Ectodermal cell (in vitro differentiated cells): ENCODE measurements at regions not wholly inside any gene's neighbourhood (a gene's known extent, or its start where the extent isn't known, plus 50 kb on each side); places are given as distances from the start of the nearest gene placed in this dataset.

Source experiments
- H3K27ac ChIP-seq: 2 replicates; pipeline ENCODE4 v1.7.0; 2013; ENCODE audit warnings: mild to moderate bottlenecking, low read depth, low read length; ENCODE audit not compliant: insufficient read depth, poor library complexity, severe bottlenecking
- H3K27me3 ChIP-seq: 2 replicates; pipeline ENCODE4 v1.7.0; 2013; ENCODE audit warnings: mild to moderate bottlenecking, low read length; ENCODE audit not compliant: insufficient read depth, control insufficient read depth, poor library complexity, severe bottlenecking
- H3K36me3 ChIP-seq: one replicate; pipeline ENCODE4 v1.7.0; 2013; ENCODE audit warnings: low read length; ENCODE audit not compliant: control insufficient read depth, insufficient read depth
- H3K4me1 ChIP-seq: one replicate; pipeline ENCODE4 v1.7.0; 2013; ENCODE audit warnings: low read length; ENCODE audit not compliant: control insufficient read depth, insufficient read depth
- H3K4me3 ChIP-seq: 2 replicates; pipeline ENCODE4 v1.7.0; 2013; ENCODE audit warnings: low read depth, low read length, control low read depth; ENCODE audit not compliant: insufficient read depth
- H3K9me3 ChIP-seq: 2 replicates; pipeline ENCODE4 v1.7.0; 2013; ENCODE audit warnings: mild to moderate bottlenecking, low read length, moderate library complexity; ENCODE audit not compliant: control insufficient read depth
- WGBS, 2 experiments: methylation state at CpG; one replicate each; pipeline ENCODE4 v1.1.7; 2013; ENCODE audit warnings: missing lambda C conversion rate in 2 of 2; 5-methylcytosine and 5-hydroxymethylcytosine counted together

DNA sequence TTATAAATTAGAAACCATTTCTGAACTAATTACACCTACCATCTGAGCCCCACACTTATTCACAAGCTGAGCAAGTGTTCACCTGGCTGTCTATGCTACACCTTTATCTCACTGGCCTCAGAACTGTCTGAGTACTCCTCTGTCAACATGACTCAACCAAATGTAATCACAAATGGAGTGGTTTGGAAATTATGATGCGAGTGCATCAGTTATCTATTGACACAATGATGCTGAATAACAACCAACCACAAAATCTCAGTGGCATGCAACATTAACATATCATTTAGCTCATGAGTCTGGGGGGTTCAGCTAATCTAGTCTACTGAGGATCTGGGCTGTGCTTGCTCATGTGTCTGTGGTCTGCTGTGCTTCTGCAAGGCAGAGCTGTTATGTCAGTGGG is 184.2 kb upstream of the NXPH2 start:
- WGBS, 2 experiments: 100% methylated on average over 1 of the region's 1 CpG; no CpG with 5 or more reads in 1 of the 2 experiments

DNA sequence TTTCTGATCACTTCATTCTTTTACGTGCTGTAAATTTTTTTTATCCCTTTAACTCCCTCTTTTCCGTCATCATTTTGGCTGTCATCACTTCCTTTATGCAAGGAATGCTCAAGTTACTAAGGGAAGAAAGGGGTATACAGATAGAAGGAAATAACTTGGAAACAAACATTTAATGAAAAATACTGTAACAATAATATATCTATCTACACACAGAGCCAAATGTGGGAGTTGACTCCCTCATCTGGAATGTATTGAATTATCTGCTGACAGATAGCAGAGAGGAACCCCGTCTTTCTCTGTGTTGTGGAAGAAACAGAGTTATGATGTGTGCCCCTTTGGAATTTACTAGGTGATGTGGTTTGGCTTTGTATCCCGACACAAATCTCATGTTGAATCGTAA is 182.5 kb upstream of the NXPH2 start:
- Histone ChIP-seq H3K4me1 (no peaks in the 10 kb centered on the region), H3K4me3 (no peak overlapping the region), H3K27ac (no peak overlapping the region), H3K9me3 (no peaks in the 10 kb centered on the region), H3K36me3 (no peaks in the 10 kb centered on the region), H3K27me3 (no peaks in the 10 kb centered on the region)
- WGBS, 2 experiments: 93 to 97% methylated on average over 5 of the region's 5 CpGs

More for the DNA sequence above, 184.2 kb upstream of the NXPH2 start:
- Histone ChIP-seq H3K27me3 (no peaks in the 10 kb centered on the region), H3K4me1 (no peaks in the 10 kb centered on the region), H3K4me3 (no peak overlapping the region), H3K9me3 (no peaks in the 10 kb centered on the region), H3K36me3 (no peaks in the 10 kb centered on the region), H3K27ac (no peak overlapping the region)

DNA sequence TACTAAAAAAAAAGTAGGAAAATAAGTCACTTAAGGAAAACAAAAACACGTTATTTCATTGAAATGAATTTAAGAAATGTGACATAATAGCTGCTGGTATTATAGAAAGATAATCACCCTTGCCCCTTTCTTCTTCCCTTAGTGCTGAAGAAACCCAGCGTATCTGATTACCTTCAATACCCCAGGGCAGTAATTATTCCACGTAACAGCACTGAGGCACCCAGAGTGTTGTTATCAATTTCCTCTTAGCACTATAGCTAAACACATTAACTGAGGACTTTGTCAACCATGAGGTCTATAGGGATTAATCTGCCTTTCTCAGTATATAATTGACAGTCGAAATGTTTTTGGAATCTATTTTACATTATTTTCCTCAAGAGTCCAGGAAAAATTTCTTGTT is 180.0 kb upstream of the NXPH2 start:
- Histone ChIP-seq H3K27ac (no peak overlapping the region), H3K9me3 (no peaks in the 10 kb centered on the region), H3K27me3 (no peaks in the 10 kb centered on the region), H3K36me3 (no peaks in the 10 kb centered on the region), H3K4me3 (no peak overlapping the region), H3K4me1 (no peaks in the 10 kb centered on the region)
- WGBS, 2 experiments: 81 to 82% methylated on average over 2 to 3 of the region's 4 CpGs

DNA sequence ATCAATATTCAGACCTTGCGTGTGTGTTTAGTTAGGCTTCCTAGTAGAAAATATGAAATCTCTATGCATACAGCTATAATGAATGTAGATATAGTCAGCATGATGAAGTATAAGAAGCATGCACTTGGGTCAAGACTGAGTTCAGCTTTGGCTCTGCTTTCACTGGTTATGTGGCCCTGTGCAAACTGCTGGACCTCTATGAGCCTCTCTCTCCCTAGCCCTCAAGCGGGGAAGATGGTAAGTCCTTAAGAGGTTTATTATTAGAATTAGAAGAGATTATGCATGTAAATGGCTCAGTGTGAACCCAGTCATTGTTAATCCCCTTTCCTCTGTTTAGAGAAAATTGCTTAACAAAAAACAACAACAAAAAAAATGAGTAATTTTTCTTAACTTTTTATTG is 178.8 kb upstream of the NXPH2 start:
- no peaks in the 10 kb centered on the region for H3K9me3 ChIP-seq
- no peak overlapping the region for H3K4me3 ChIP-seq
- WGBS, 2 experiments: 93% methylated on average over 2 of the region's 2 CpGs; no CpG with 5 or more reads in 1 of the 2 experiments
- H3K27me3 ChIP-seq: no peaks in the 10 kb centered on the region
- no peak overlapping the region for H3K27ac ChIP-seq
- no peaks in the 10 kb centered on the region for H3K4me1 ChIP-seq
- no peaks in the 10 kb centered on the region for H3K36me3 ChIP-seq

DNA sequence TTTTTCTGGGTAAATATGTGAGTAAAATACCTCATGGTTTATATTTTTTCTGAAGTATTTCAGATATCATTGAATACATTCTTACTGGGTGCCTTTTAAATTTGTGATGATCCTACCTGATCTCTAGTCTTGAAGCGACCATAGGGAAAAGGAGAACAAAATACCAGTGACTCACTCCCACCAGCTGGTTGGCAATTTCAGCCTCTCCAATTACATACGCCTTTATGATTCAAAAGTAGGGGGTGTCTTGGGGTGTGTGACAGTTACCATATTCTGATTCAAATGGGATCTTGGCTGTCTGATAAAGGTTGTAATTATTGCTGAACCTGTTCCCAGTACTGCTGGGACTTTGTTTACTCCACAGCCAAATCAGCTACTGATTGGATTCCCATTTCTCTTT is 175.9 kb upstream of the NXPH2 start:
- Histone ChIP-seq H3K4me3 (no peak overlapping the region), H3K36me3 (no peaks in the 10 kb centered on the region), H3K27me3 (no peaks in the 10 kb centered on the region), H3K4me1 (no peaks in the 10 kb centered on the region), H3K9me3 (no peaks in the 10 kb centered on the region), H3K27ac (no peak overlapping the region)
- WGBS, 2 experiments: 100% methylated on average over 1 of the region's 2 CpGs

DNA sequence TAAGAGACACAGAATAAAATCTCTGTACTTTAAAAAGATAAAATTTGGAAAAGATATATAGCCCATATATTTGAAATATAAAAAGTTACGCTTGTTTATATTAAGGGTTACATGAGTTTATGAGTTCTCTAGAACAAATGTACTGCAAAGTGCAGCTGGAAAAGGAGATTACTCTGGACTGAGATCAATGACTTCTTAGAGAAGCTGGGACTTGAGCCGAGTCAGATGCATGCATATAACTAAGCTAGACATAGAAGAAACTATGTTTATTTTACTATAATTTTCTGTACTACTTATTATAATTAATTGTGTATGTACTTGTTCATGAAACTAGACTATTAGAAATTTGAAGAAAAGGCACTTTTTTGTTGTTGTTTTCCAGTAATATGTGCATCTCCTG is 170.3 kb upstream of the NXPH2 start:
- 88 to 100% methylated on average over 1 to 2 of the region's 2 CpGs for WGBS, 2 experiments
- H3K4me1 ChIP-seq: no peaks in the 10 kb centered on the region
- H3K9me3 ChIP-seq: no peaks in the 10 kb centered on the region
- no peaks in the 10 kb centered on the region for H3K36me3 ChIP-seq
- H3K27ac ChIP-seq: no peak overlapping the region
- no peaks in the 10 kb centered on the region for H3K27me3 ChIP-seq
- no peak overlapping the region for H3K4me3 ChIP-seq

DNA sequence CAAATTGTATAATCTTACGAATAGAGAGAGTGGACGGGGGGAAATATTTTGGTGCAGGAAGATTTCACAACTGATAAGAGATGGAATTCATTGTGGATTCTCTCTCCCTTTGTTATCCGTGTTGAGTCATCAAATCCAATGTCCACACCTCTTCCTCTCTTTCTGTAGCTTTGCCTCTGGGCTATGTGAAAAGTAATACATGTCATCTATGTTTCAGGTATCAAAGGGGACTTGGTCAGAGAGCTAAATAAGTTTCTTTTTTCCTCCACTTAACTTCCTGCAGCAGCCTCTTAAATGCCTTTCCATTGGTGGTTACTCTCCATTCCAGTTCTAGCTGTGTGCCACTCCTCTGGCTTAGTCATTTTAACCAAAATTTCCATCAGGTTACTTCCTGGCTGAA is 169.3 kb upstream of the NXPH2 start:
- WGBS, 2 experiments: 91 to 100% methylated on average over 2 to 3 of the region's 3 CpGs
- H3K27ac ChIP-seq: no peak overlapping the region

DNA sequence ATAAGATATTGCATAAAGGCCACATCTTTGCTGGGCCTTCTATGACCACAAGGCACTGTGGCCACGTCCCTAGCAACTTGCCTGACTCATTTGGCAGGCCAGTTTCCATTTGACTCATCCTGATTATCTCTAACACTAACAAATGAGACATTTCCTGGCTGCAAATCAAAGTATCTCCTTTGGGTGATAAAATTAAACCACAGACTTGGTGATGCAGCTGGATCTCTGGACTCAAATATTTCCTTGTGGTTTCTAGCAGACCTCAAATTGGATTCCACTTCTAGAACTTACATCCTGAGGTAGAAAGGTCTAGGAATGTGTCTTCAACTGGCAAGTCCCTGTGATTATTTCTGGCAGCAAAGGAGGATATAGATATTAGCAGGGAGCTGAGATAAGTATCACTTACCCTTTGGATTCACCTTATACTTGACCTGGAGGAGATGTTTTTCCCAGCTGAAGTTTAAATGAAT is 167.9 kb upstream of the NXPH2 start:
- Histone ChIP-seq H3K27ac (no peak overlapping the region), H3K4me3 (no peak overlapping the region), H3K4me1 (no peaks in the 10 kb centered on the region), H3K9me3 (no peaks in the 10 kb centered on the region), H3K36me3 (no peaks in the 10 kb centered on the region), H3K27me3 (no peaks in the 10 kb centered on the region)
- WGBS, 2 experiments: 0% methylated on average over 1 of the region's 1 CpG

More for the DNA sequence above, 169.3 kb upstream of the NXPH2 start:
- Histone ChIP-seq H3K9me3 (no peaks in the 10 kb centered on the region), H3K4me3 (no peak overlapping the region), H3K27me3 (no peaks in the 10 kb centered on the region), H3K36me3 (no peaks in the 10 kb centered on the region), H3K4me1 (no peaks in the 10 kb centered on the region)

DNA sequence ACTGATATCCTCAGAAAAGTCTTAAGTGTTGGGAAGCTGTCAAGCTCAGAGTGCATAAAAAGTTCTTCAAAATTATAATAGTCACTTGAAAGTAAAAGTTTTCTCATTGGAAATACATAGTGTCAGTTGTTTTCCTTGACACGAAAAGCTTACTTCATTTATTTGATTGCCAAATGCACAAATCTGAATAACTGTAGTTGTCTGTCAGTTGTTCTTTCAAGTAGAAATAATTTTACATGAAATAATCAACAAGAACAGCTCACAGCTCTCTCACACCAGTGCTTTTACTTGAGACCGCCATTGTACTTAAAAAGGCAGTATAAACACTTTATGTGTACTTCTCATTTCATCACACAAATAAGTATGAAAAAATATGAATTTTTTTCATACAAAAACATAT is 163.3 kb upstream of the NXPH2 start:
- no peaks in the 10 kb centered on the region for H3K9me3 ChIP-seq
- peaks cover 3% of the 10 kb centered on the region for H3K4me1 ChIP-seq
- H3K27me3 ChIP-seq: no peaks in the 10 kb centered on the region
- no peak overlapping the region for H3K4me3 ChIP-seq
- H3K36me3 ChIP-seq: no peaks in the 10 kb centered on the region
- no peak overlapping the region for H3K27ac ChIP-seq
- WGBS, 2 experiments: 94 to 100% methylated on average over 1 to 2 of the region's 2 CpGs

DNA sequence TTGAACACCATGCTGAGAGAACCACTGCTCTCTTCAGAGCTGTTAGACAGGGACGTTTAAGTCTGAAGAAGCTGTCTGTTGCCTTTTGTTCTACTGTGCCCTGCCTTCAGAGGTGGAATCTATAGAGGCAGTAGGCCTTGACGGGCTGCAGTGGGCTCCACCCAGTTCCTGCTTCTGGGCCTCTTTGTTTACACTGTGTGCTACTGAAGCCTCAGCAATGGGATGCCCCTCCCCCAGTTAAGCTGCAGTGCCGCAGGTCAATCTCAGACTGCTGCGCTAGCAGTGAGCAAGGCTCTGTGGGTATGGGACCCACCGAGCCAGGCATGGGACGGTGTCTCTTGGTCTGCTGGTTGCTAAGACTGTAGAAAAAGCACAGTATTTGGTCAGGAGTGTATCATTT is 162.3 kb upstream of the NXPH2 start:
- H3K4me3 ChIP-seq: no peak overlapping the region
- no peaks in the 10 kb centered on the region for H3K36me3 ChIP-seq
- no peaks in the 10 kb centered on the region for H3K9me3 ChIP-seq
- WGBS, 2 experiments: 60 to 61% methylated on average over 6 of the region's 6 CpGs
- H3K27ac ChIP-seq: no peak overlapping the region
- no peaks in the 10 kb centered on the region for H3K27me3 ChIP-seq
- peaks cover 3% of the 10 kb centered on the region for H3K4me1 ChIP-seq
